Breast epithelium (tissue), 4 donors: ENCODE measurements at regions not wholly inside any gene's neighbourhood (a gene's known extent, or its start where the extent isn't known, plus 50 kb on each side); places are given as distances from the start of the nearest gene placed in this dataset.

Experiments used
- DNase-seq, 2 donors: peaks; one replicate each; pipeline ENCODE4 v3.0.0-alpha.2; 2019; ENCODE audit warnings: low spot score in 2 of 2
- H3K27ac ChIP-seq, 2 donors: fragments of 200-600 bp; sonication (generic) in 1 of 2; one replicate each; pipeline ENCODE4 v1.5.1; 2016 to 2019; ENCODE audit warnings: mild to moderate bottlenecking in 1 of 2
- H3K27me3 ChIP-seq, 2 donors: fragments of 200-600 bp; sonication (generic) in 1 of 2; one replicate each; pipeline versions ENCODE4 v1.5.1 to v1.6.0; 2017 to 2019; ENCODE audit warnings: control low read depth in 1 of 2, mild to moderate bottlenecking in 1 of 2
- H3K36me3 ChIP-seq: fragments of 200-600 bp; one replicate; pipeline ENCODE4 v1.5.1; 2019
- H3K4me1 ChIP-seq, 2 donors: fragments of 200-600 bp; sonication (generic); one replicate each; pipeline ENCODE4 v1.5.1; 2016 to 2019; ENCODE audit warnings: control low read depth in 1 of 2
- H3K4me3 ChIP-seq, 3 donors: fragments of 200-600 bp; sonication (generic); 1 replicate in 2 of 3; 2 replicates in 1 of 3; pipeline ENCODE4 v1.5.1; 2016 to 2019; ENCODE audit warnings: mild to moderate bottlenecking in 3 of 3, moderate library complexity in 2 of 3
- H3K9me3 ChIP-seq, 2 donors: fragments of 200-600 bp; sonication (generic) in 1 of 2; one replicate each; pipeline ENCODE4 v1.5.1; 2016 to 2019; ENCODE audit warnings: control low read depth in 1 of 2
- POLR2A ChIP-seq: fragments of 450-650 bp; IDR thresholded peaks from one replicate; pipeline ENCODE4 v1.6.1; 2016; ENCODE audit warnings: antibody characterized with exemption, mild to moderate bottlenecking, moderate library complexity
- POLR2AphosphoS5 ChIP-seq, 3 donors: sonication (generic); formaldehyde crosslinking; IDR thresholded peaks; one replicate each; pipeline ENCODE4 v1.6.1; 2017; ENCODE audit warnings: antibody characterized with exemption in 3 of 3
- intact Hi-C: fragments of 100-400 bp; cut with DNase I; formaldehyde crosslinking; loops from one replicate; pipeline ENCODE4 v1.15.1; 2023; ENCODE audit warnings: low total_unique reads
- TF ChIP-seq, protein P1 (sequence below), 3 donors: fragments of 450-650 bp; IDR thresholded peaks; one replicate each; pipeline ENCODE4 v1.5.1; 2016 to 2017; ENCODE audit warnings: antibody characterized with exemption in 3 of 3, mild to moderate bottlenecking in 3 of 3, moderate library complexity in 3 of 3

DNA sequence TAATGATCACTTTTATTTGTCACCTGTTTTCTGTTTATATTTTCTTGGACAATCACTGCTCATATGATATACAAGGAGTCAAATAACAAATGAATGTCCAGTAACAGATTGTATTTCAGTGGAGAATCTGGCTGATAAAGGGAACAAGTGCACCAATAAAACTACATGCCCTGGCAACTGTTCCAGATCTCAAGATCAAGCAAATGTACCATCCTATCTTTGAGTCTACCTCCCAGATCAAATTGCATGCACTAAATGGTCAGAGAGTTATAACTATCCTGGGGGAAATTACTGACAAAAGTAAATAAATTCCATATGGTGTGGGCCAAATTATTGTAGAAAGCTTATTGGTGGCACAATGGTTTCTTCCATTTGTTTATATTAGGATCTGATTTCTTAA, 452.8 kb downstream of the MBD2 start:
- no peaks in the 10 kb centered on the region for H3K27me3 ChIP-seq
- intact Hi-C loops: no loop called here

DNA sequence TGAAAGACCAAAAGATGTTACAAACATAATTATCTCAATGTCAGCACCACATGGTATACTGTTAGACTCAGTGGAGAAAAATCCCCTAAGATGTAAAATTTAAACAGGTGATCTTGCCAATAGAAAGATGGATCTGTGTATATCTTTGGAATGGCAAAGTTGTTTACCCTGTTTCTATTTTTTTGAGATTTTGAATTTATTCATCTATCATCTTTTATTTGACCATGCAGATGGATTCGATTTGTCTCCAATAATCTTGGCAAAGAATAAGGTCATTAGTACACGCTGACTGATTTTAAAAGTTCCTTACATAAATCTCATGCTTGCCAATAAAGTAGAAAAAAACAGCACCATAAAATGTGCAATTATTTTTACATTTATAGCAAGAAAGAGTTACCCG, 459.3 kb downstream of the MBD2 start:
- no peaks in the 10 kb centered on the region for H3K27me3 ChIP-seq
- H3K4me3 ChIP-seq: no peak overlapping the region
- no peak for DNase-seq
- H3K9me3 ChIP-seq: peaks cover 0 to 9% of the 10 kb centered on the region in 2 donors
- no peaks in the 10 kb centered on the region for H3K4me1 ChIP-seq
- TF ChIP-seq POLR2A: no peak
- TF ChIP-seq POLR2AphosphoS5 (IDR thresholded peaks at IDR 0.05): no peak
- TF ChIP-seq, protein P1, sequence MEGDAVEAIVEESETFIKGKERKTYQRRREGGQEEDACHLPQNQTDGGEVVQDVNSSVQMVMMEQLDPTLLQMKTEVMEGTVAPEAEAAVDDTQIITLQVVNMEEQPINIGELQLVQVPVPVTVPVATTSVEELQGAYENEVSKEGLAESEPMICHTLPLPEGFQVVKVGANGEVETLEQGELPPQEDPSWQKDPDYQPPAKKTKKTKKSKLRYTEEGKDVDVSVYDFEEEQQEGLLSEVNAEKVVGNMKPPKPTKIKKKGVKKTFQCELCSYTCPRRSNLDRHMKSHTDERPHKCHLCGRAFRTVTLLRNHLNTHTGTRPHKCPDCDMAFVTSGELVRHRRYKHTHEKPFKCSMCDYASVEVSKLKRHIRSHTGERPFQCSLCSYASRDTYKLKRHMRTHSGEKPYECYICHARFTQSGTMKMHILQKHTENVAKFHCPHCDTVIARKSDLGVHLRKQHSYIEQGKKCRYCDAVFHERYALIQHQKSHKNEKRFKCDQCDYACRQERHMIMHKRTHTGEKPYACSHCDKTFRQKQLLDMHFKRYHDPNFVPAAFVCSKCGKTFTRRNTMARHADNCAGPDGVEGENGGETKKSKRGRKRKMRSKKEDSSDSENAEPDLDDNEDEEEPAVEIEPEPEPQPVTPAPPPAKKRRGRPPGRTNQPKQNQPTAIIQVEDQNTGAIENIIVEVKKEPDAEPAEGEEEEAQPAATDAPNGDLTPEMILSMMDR (IDR thresholded peaks at IDR 0.05): no peak
- intact Hi-C loops: no loop called here
- no peak overlapping the region for H3K27ac ChIP-seq
- H3K36me3 ChIP-seq: no peaks in the 10 kb centered on the region

More for the DNA sequence above, 452.8 kb downstream of the MBD2 start:
- no peaks in the 10 kb centered on the region for H3K4me1 ChIP-seq
- no peak overlapping the region for H3K27ac ChIP-seq
- TF ChIP-seq POLR2A: no peak
- TF ChIP-seq, protein P1 (IDR thresholded peaks at IDR 0.05): no peak
- TF ChIP-seq POLR2AphosphoS5 (IDR thresholded peaks at IDR 0.05): no peak
- H3K4me3 ChIP-seq: no peak overlapping the region
- peaks cover 0 to 9% of the 10 kb centered on the region in 2 donors for H3K9me3 ChIP-seq
- DNase-seq: no peak
- no peaks in the 10 kb centered on the region for H3K36me3 ChIP-seq

GRCh38 chr18:53764086-53764485, 460.4 kb downstream of the MBD2 start:
- TF ChIP-seq POLR2AphosphoS5 (IDR thresholded peaks at IDR 0.05): no peak
- no peak for TF ChIP-seq POLR2A
- intact Hi-C loops: no loop called here
- Histone ChIP-seq H3K27me3 (no peaks in the 10 kb centered on the region), H3K4me3 (no peak overlapping the region), H3K9me3 (peaks cover 0 to 9% of the 10 kb centered on the region in 2 donors), H3K4me1 (no peaks in the 10 kb centered on the region), H3K36me3 (no peaks in the 10 kb centered on the region), H3K27ac (no peak overlapping the region)
- no peak for DNase-seq

GRCh38 chr18:53757328-53757727, 467.1 kb downstream of the MBD2 start:
- Histone ChIP-seq H3K9me3 (no peaks in the 10 kb centered on the region), H3K36me3 (no peaks in the 10 kb centered on the region), H3K27ac (no peak overlapping the region), H3K4me1 (no peaks in the 10 kb centered on the region), H3K27me3 (no peaks in the 10 kb centered on the region), H3K4me3 (no peak overlapping the region)
- TF ChIP-seq, protein P1 (IDR thresholded peaks at IDR 0.05): no peak
- TF ChIP-seq POLR2A: no peak
- TF ChIP-seq POLR2AphosphoS5 (IDR thresholded peaks at IDR 0.05): no peak
- DNase-seq: no peak
- intact Hi-C loops: no loop called here

DNA sequence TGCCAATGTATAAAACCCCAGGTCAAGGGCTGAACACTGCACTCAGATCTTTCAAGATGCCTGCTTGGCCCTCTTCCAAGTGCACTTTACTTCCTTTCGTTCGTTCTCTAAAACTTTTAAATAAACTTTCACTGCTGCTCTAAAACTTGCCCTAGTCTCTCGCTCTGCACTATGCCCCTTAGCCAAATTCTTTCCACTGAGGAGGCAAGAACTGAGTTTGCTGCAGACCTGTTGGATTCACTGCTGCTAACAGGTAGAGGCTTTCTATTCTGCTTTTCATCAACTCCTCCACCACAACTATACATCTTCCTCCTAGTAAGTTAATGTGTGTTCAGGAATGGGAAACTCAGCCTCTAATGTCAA, 467.9 kb downstream of the MBD2 start:
- H3K27ac ChIP-seq: no peak overlapping the region
- no peaks in the 10 kb centered on the region for H3K36me3 ChIP-seq
- no peaks in the 10 kb centered on the region for H3K27me3 ChIP-seq
- no peaks in the 10 kb centered on the region for H3K4me1 ChIP-seq
- no peaks in the 10 kb centered on the region for H3K9me3 ChIP-seq
- DNase-seq: no peak
- TF ChIP-seq POLR2AphosphoS5 (IDR thresholded peaks at IDR 0.05): no peak
- TF ChIP-seq, protein P1 (IDR thresholded peaks at IDR 0.05): no peak
- TF ChIP-seq POLR2A: no peak
- intact Hi-C loops: no loop called here
- H3K4me3 ChIP-seq: no peak overlapping the region
